Body of pancreas (tissue), 4 donors: ENCODE measurements at regions not wholly inside any gene's neighbourhood (a gene's known extent, or its start where the extent isn't known, plus 50 kb on each side); places are given as distances from the start of the nearest gene placed in this dataset.
"Not testable (repeated sequence)": the region's sequence is repeated elsewhere in the genome, so short reads cannot be mapped to it uniquely, and the experiment has no call there.

ENCODE experiments used
- POLR2A ChIP-seq, 3 donors: fragments of 450-650 bp; IDR thresholded peaks; one replicate each; pipeline ENCODE4 v1.6.1; 2016; ENCODE audit warnings: antibody characterized with exemption in 3 of 3, mild to moderate bottlenecking in 2 of 3
- TF ChIP-seq, protein P1 (sequence below), 7 experiments: fragments of 450-650 bp in 4 of 7; fragments of 200-600 bp in 3 of 7; sonication (generic) in 3 of 7; IDR thresholded peaks; one replicate each; pipeline ENCODE4 v1.5.1; 2016 to 2019; ENCODE audit warnings: antibody characterized with exemption in 7 of 7

DNA sequence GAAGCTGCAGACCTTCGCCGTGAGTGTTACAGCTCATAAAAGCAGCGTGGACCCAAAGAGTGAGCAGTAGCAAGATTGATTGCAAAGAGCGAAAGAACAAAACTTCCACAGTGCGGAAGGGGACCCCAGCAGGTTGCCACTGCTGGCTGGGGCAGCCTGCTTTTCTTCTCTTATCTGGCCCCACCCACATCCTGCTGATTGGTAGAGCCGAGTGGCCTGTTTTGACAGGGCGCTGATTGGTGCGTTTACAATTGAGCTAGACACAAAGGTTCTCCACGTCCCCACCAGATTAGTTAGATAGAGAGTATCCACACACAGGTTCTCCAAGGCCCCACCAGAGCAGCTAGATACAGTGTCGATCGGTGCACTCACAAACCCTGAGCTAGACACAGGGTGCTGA lies 961.8 kb downstream of the CNTNAP5 start:
- TF ChIP-seq, protein P1, sequence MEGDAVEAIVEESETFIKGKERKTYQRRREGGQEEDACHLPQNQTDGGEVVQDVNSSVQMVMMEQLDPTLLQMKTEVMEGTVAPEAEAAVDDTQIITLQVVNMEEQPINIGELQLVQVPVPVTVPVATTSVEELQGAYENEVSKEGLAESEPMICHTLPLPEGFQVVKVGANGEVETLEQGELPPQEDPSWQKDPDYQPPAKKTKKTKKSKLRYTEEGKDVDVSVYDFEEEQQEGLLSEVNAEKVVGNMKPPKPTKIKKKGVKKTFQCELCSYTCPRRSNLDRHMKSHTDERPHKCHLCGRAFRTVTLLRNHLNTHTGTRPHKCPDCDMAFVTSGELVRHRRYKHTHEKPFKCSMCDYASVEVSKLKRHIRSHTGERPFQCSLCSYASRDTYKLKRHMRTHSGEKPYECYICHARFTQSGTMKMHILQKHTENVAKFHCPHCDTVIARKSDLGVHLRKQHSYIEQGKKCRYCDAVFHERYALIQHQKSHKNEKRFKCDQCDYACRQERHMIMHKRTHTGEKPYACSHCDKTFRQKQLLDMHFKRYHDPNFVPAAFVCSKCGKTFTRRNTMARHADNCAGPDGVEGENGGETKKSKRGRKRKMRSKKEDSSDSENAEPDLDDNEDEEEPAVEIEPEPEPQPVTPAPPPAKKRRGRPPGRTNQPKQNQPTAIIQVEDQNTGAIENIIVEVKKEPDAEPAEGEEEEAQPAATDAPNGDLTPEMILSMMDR (IDR thresholded peaks at IDR 0.05): not testable (repeated sequence)
- TF ChIP-seq POLR2A (IDR thresholded peaks at IDR 0.05): not testable (repeated sequence)
